H9 (cell line): ENCODE measurements at regions not wholly inside any gene's neighbourhood (a gene's known extent, or its start where the extent isn't known, plus 50 kb on each side); places are given as distances from the start of the nearest gene placed in this dataset.

Source experiments
- DNase-seq: peaks from one replicate; pipeline ENCODE4 v3.0.0-alpha.2; 2017
- H2AFZ ChIP-seq: one replicate; pipeline ENCODE4 v1.6.1; 2013; ENCODE audit warnings: mild to moderate bottlenecking, low read length, control low read depth, moderate library complexity
- H2AK5ac ChIP-seq: 2 replicates; pipeline ENCODE4 v1.6.1; 2013; ENCODE audit warnings: low read length, control low read depth, mixed read lengths; ENCODE audit not compliant: insufficient read length
- H2BK120ac ChIP-seq: one replicate; pipeline ENCODE4 v1.6.1; 2013; ENCODE audit warnings: low read depth, mild to moderate bottlenecking, low read length, control low read depth, inconsistent platforms; ENCODE audit not compliant: poor library complexity, severe bottlenecking
- H2BK12ac ChIP-seq: 2 replicates; pipeline ENCODE4 v1.6.1; 2013; ENCODE audit warnings: low read length, control low read depth, mixed read lengths, low read depth; ENCODE audit not compliant: insufficient read length
- H2BK15ac ChIP-seq: 2 replicates; pipeline ENCODE4 v1.6.1; 2013; ENCODE audit warnings: low read depth, low read length, control low read depth
- H2BK20ac ChIP-seq: one replicate; pipeline ENCODE4 v1.6.1; 2013; ENCODE audit warnings: low read depth, mild to moderate bottlenecking, low read length, control low read depth, inconsistent platforms; ENCODE audit not compliant: poor library complexity, severe bottlenecking
- H2BK5ac ChIP-seq: 2 replicates; pipeline ENCODE4 v1.6.1; 2013; ENCODE audit warnings: low read length, control low read depth, mixed read lengths; ENCODE audit not compliant: insufficient read length
- H3K14ac ChIP-seq: 2 replicates; pipeline ENCODE4 v1.6.1; 2013; ENCODE audit warnings: low read length, control low read depth; ENCODE audit not compliant: insufficient read depth
- H3K18ac ChIP-seq: 2 replicates; pipeline ENCODE4 v1.6.1; 2013; ENCODE audit warnings: low read depth, mild to moderate bottlenecking, mixed read lengths, low read length, control low read depth; ENCODE audit not compliant: insufficient read length
- H3K23ac ChIP-seq: 2 replicates; pipeline ENCODE4 v1.6.1; 2013; ENCODE audit warnings: low read length, control low read depth, mixed read lengths, low read depth; ENCODE audit not compliant: insufficient read length
- H3K23me2 ChIP-seq: 2 replicates; pipeline ENCODE4 v1.6.1; 2013; ENCODE audit warnings: low read depth, mild to moderate bottlenecking, mixed read lengths, low read length, control low read depth; ENCODE audit not compliant: insufficient read length, poor library complexity, severe bottlenecking
- H3K27ac ChIP-seq: 2 replicates; pipeline ENCODE4 v1.5.1; 2013; ENCODE audit warnings: low read length, control low read depth, mixed read lengths, low read depth; ENCODE audit not compliant: insufficient read length
- H3K27me3 ChIP-seq: 2 replicates; pipeline ENCODE4 v1.6.1; 2013; ENCODE audit warnings: low read length, control low read depth, inconsistent platforms; ENCODE audit not compliant: insufficient read depth
- H3K4ac ChIP-seq: 2 replicates; pipeline ENCODE4 v1.6.1; 2013; ENCODE audit warnings: low read depth, mild to moderate bottlenecking, control low read depth, inconsistent platforms, low read length, moderate library complexity
- H3K4me1 ChIP-seq: 2 replicates; pipeline ENCODE4 v1.6.1; 2013; ENCODE audit warnings: low read length, control low read depth, inconsistent platforms; ENCODE audit not compliant: insufficient read depth
- H3K4me2 ChIP-seq: 2 replicates; pipeline ENCODE4 v1.6.1; 2013; ENCODE audit warnings: low read length, control low read depth, mixed read lengths; ENCODE audit not compliant: insufficient read length, insufficient read depth
- H3K56ac ChIP-seq: 2 replicates; pipeline ENCODE4 v1.6.1; 2013; ENCODE audit warnings: low read depth, mild to moderate bottlenecking, mixed read lengths, low read length, control low read depth; ENCODE audit not compliant: insufficient read length
- H3K79me1 ChIP-seq: 2 replicates; pipeline ENCODE4 v1.6.1; 2013; ENCODE audit warnings: low read depth, mild to moderate bottlenecking, moderate library complexity, low read length, control low read depth, inconsistent platforms; ENCODE audit not compliant: insufficient read depth, poor library complexity, severe bottlenecking
- H3K79me2 ChIP-seq: 2 replicates; pipeline ENCODE4 v1.6.1; 2013; ENCODE audit warnings: low read length, control low read depth, inconsistent platforms; ENCODE audit not compliant: insufficient read depth
- H3K9ac ChIP-seq: 2 replicates; pipeline ENCODE4 v1.6.1; 2013; ENCODE audit warnings: low read length, control low read depth, mixed read lengths; ENCODE audit not compliant: insufficient read length; ENCODE audit errors: extremely low read depth
- H3K9me3 ChIP-seq: one replicate; pipeline ENCODE4 v1.6.1; 2013; ENCODE audit warnings: low read depth, low read length, inconsistent platforms; ENCODE audit not compliant: control insufficient read depth
- H3T11ph ChIP-seq: one replicate; pipeline ENCODE4 v1.6.1; 2013; ENCODE audit warnings: mild to moderate bottlenecking, low read length, control low read depth, inconsistent platforms
- H4K20me1 ChIP-seq: one replicate; pipeline ENCODE4 v1.6.1; 2013; ENCODE audit not compliant: control insufficient read depth, insufficient read length, insufficient read depth
- H4K5ac ChIP-seq: 2 replicates; pipeline ENCODE4 v1.6.1; 2013; ENCODE audit warnings: low read depth, mild to moderate bottlenecking, mixed read lengths, low read length, control low read depth; ENCODE audit not compliant: insufficient read length
- H4K8ac ChIP-seq: replicated peaks from 2 replicates; pipeline ENCODE4 v1.6.1; 2013; ENCODE audit warnings: low read length, control low read depth, mixed read lengths, low read depth; ENCODE audit not compliant: insufficient read length
- H4K91ac ChIP-seq: 2 replicates; pipeline ENCODE4 v1.6.1; 2013; ENCODE audit warnings: low read depth, mild to moderate bottlenecking, moderate library complexity, mixed read lengths, low read length, control low read depth; ENCODE audit not compliant: insufficient read length
- H3K27ac Mint-ChIP-seq, 3 experiments: 2 replicates in 2 of 3; 3 replicates in 1 of 3; pipeline ENCODE4 v1.8.0; 2020 to 2021; ENCODE audit warnings: mixed read lengths in 3 of 3, mild to moderate bottlenecking in 1 of 3, moderate library complexity in 1 of 3
- H3K27me3 Mint-ChIP-seq: 2 replicates; pipeline ENCODE4 v1.8.0; 2021; ENCODE audit warnings: low read depth, mild to moderate bottlenecking, moderate library complexity, mixed read lengths
- H3K36me3 Mint-ChIP-seq, 3 experiments: 2 replicates in 2 of 3; 3 replicates in 1 of 3; pipeline ENCODE4 v1.8.0; 2020 to 2021; ENCODE audit warnings: low read depth in 3 of 3, mixed read lengths in 3 of 3; ENCODE audit not compliant: insufficient read depth in 1 of 3
- H3K4me1 Mint-ChIP-seq, 2 experiments: 2 replicates each; pipeline ENCODE4 v1.8.0; 2020; ENCODE audit warnings: mixed read lengths in 2 of 2
- H3K4me3 Mint-ChIP-seq, 2 experiments: 2 replicates in 1 of 2; 3 replicates in 1 of 2; pipeline ENCODE4 v1.8.0; 2020 to 2021; ENCODE audit warnings: mild to moderate bottlenecking in 2 of 2, mixed read lengths in 2 of 2, moderate library complexity in 1 of 2
- H3K9me3 Mint-ChIP-seq, 2 experiments: 2 replicates in 1 of 2; 3 replicates in 1 of 2; pipeline ENCODE4 v1.8.0; 2020; ENCODE audit warnings: mild to moderate bottlenecking in 2 of 2, mixed read lengths in 2 of 2, moderate library complexity in 1 of 2
- WGBS: extraction: QIAGEN DNeasy Blood & Tissue Kit; methylation state at CpG from one replicate; pipeline ENCODE4 v1.1.7; 2013; ENCODE audit warnings: missing lambda C conversion rate, low lambda C conversion rate, mixed read lengths; ENCODE audit not compliant: insufficient read length; ENCODE audit errors: extremely low coverage; 5-methylcytosine and 5-hydroxymethylcytosine counted together
- TF ChIP-seq, protein P1 (sequence below): fragments of 200-600 bp; sonication (generic); conservative IDR thresholded peaks from 3 replicates; pipeline ENCODE4 v1.8.0; 2021; ENCODE audit warnings: antibody characterized with exemption, mild to moderate bottlenecking

DNA sequence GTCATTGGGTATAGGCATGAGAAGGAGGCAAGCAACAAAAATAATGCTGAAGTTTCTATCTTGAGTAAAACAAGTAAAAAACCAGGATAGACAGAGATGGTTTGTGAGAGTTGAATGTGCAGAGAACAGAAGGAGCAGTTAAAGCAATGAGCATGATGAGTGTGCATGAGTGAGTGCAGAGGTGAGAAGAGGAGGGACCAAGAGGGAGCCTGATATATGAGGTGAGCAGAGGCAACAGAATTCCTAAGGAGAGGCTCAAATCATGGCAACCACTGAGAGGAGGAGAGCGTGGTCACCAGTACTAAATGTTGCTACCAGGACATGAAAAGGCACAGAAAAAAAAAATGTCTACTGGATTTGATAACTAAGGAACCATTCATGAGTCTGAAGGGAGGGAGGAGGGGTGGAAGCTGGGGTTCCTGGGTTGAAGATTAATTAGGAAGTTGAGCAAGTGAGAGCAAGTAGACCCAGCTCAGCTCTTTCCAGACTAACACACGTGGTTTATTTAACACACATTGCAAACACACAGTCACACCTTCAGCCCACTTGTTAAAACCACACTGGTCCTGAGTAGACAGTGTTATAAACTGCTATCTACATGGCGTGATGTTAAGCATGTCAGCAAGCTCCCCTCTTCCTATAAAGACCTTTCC is 69.0 kb upstream of the IQCM start:
- no peak overlapping the region for H3K9ac ChIP-seq
- H3K27me3 Mint-ChIP-seq, result no peaks in the 10 kb centered on the region
- no peaks in the 10 kb centered on the region for H3K23me2 ChIP-seq
- no peaks in the 10 kb centered on the region for H3K79me1 ChIP-seq
- no peak overlapping the region for H3K4ac ChIP-seq
- no peaks in the 10 kb centered on the region for H3K4me1 Mint-ChIP-seq
- H2BK5ac ChIP-seq, result no peak overlapping the region
- WGBS, result no CpG with 5 or more reads among the region's 3 CpGs
- no peaks in the 10 kb centered on the region for H3K9me3 Mint-ChIP-seq
- no peak overlapping the region for H2AFZ ChIP-seq
- H3K9me3 ChIP-seq, result no peaks in the 10 kb centered on the region
- H3K4me2 ChIP-seq, result no peak overlapping the region
- no peak overlapping the region for H4K5ac ChIP-seq
- no peak for DNase-seq
- no peak overlapping the region for H3K27ac ChIP-seq
- no peak overlapping the region for H4K91ac ChIP-seq
- H2BK20ac ChIP-seq, result no peak overlapping the region
- no peak overlapping the region for H2AK5ac ChIP-seq
- H3T11ph ChIP-seq, result no peak overlapping the region
- TF ChIP-seq, protein P1, sequence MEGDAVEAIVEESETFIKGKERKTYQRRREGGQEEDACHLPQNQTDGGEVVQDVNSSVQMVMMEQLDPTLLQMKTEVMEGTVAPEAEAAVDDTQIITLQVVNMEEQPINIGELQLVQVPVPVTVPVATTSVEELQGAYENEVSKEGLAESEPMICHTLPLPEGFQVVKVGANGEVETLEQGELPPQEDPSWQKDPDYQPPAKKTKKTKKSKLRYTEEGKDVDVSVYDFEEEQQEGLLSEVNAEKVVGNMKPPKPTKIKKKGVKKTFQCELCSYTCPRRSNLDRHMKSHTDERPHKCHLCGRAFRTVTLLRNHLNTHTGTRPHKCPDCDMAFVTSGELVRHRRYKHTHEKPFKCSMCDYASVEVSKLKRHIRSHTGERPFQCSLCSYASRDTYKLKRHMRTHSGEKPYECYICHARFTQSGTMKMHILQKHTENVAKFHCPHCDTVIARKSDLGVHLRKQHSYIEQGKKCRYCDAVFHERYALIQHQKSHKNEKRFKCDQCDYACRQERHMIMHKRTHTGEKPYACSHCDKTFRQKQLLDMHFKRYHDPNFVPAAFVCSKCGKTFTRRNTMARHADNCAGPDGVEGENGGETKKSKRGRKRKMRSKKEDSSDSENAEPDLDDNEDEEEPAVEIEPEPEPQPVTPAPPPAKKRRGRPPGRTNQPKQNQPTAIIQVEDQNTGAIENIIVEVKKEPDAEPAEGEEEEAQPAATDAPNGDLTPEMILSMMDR, result no peak
- H3K14ac ChIP-seq, result no peak overlapping the region
- no peaks in the 10 kb centered on the region for H3K79me2 ChIP-seq
- H3K4me1 ChIP-seq, result no peaks in the 10 kb centered on the region
- no peak overlapping the region for H2BK15ac ChIP-seq
- no peak overlapping the region for H3K27ac Mint-ChIP-seq
- H3K4me3 Mint-ChIP-seq, result no peak overlapping the region
- no peak overlapping the region for H3K23ac ChIP-seq
- no peaks in the 10 kb centered on the region for H3K27me3 ChIP-seq
- no peak overlapping the region for H3K56ac ChIP-seq
- H3K18ac ChIP-seq, result no peak overlapping the region
- H4K20me1 ChIP-seq, result no peaks in the 10 kb centered on the region
- no peak overlapping the region for H2BK12ac ChIP-seq
- H2BK120ac ChIP-seq, result peak overlapping the region; percentile 23
- H3K36me3 Mint-ChIP-seq, result no peaks in the 10 kb centered on the region
- H4K8ac ChIP-seq, result no peak overlapping the region
